ENCODE measurements at regions not wholly inside any gene's neighbourhood (a gene's known extent, or its start where the extent isn't known, plus 50 kb on each side); places are given as distances from the start of the nearest gene placed in this dataset.

DNA sequence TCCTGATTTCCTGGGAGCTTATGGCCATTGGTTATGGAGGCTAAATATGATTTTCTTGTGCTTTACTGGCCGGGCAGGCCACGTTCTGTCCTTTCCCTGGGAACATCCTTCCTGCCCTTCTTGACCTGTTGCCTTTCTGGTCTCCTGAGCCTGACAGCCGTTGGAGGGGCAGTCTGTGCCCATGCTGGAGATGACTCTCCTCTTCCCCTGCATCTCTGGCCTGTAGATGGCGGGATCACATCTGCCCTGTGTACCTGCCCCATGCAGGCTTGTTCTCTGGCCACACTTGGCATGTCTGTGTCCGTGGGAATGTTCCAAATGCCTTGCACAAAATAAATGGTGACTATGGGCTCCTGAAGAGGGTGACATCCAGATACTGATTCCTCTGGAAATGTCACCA, 253.1 kb upstream of the IRX4 start:
- Histone ChIP-seq H3K4ac (replicated peaks; ENCODE audit: insufficient read length, low read depth, low read length) (no peak overlapping the region), H4K91ac (replicated peaks; ENCODE audit: insufficient read length, low read length) (no peak overlapping the region), H3K18ac (ENCODE audit: extremely low read depth, low read length) (no peak overlapping the region), H2BK5ac (ENCODE audit: low read depth, low read length) (no peak overlapping the region), H3K14ac (ENCODE audit: insufficient read length) (no peak overlapping the region), H3K27ac (ENCODE audit: low read depth, low read length) (no peak overlapping the region), H3K9me3 (ENCODE audit: insufficient read depth in 2 of 2, low read depth in 1 of 2, low read length in 1 of 2) (no peaks in the 10 kb centered on the region), H3K79me2 (ENCODE audit: control insufficient read depth in 1 of 2, insufficient read depth in 2 of 2, low read length in 2 of 2) (no peaks in the 10 kb centered on the region), H3K4me2 (ENCODE audit: insufficient read depth in 1 of 2, low read depth in 2 of 2, low read length in 2 of 2) (no peak overlapping the region), H4K20me1 (replicated peaks in 1 of 2; ENCODE audit: control insufficient read depth in 1 of 2, insufficient read depth in 2 of 2, low read length in 2 of 2) (peaks cover 0 to 1% of the 10 kb centered on the region in 2 experiments), H3K4me1 (replicated peaks in 1 of 4; ENCODE audit: control insufficient read depth in 3 of 4, insufficient read depth in 4 of 4, low read length in 3 of 4) (no peaks in the 10 kb centered on the region), H4K5ac (ENCODE audit: insufficient read length, low read depth, low read length) (no peak overlapping the region), H2BK15ac (ENCODE audit: low read length) (no peak overlapping the region), H3K23ac (ENCODE audit: insufficient read length) (no peak overlapping the region), H3K9ac (replicated peaks in 1 of 4; ENCODE audit: extremely low read depth in 1 of 4, low read depth in 3 of 4, low read length in 3 of 4) (no peak overlapping the region), H3K23me2 (ENCODE audit: low read depth, low read length) (no peaks in the 10 kb centered on the region), H3K27me3 (replicated peaks in 1 of 4; ENCODE audit: control insufficient read depth in 3 of 4, extremely low read depth in 1 of 4, insufficient read depth in 3 of 4, low read length in 3 of 4) (no peaks in the 10 kb centered on the region), H4K8ac (ENCODE audit: extremely low read depth, insufficient read depth, low read length) (no peak overlapping the region), H2BK120ac (replicated peaks; ENCODE audit: low read depth, low read length) (no peak overlapping the region), H3K36me3 (ENCODE audit: control insufficient read depth in 2 of 4, insufficient read depth in 4 of 4, low read length in 3 of 4) (no peaks in the 10 kb centered on the region), H2BK20ac (ENCODE audit: low read length) (no peak overlapping the region), H3K56ac (replicated peaks; ENCODE audit: insufficient read length, low read depth, low read length) (no peak overlapping the region), H2AFZ (ENCODE audit: low read length) (no peak overlapping the region), H2AK5ac (ENCODE audit: low read depth, low read length) (no peak overlapping the region), H3K4me3 (ENCODE audit: extremely low read depth in 1 of 4, insufficient read depth in 2 of 4, low read depth in 3 of 4, low read length in 4 of 4) (no peak overlapping the region), H3K79me1 (ENCODE audit: low read depth, low read length) (no peaks in the 10 kb centered on the region), H2BK12ac (ENCODE audit: low read depth, low read length) (no peak overlapping the region)
- no peak for FAIRE-seq
- ChIA-PET CTCF (ENCODE audit: partially characterized antibody) (interaction anchor here (0.8 to 3.2 kb wide), 15 partner anchors 9 to 295 kb away, joined by 3 to 26 read pairs (median 4); no protein-coding TSS in a partner anchor), POLR2A (ENCODE audit: partially characterized antibody) (no interaction called here)
- WGBS, 2 experiments (ENCODE audit: extremely low coverage in 1 of 2, insufficient coverage in 1 of 2, insufficient read length in 1 of 2, insufficient replicate concordance in 2 of 2, low coverage in 1 of 2, low lambda C conversion rate in 2 of 2, missing lambda C conversion rate in 1 of 2) = 91% methylated on average over 5 of the region's 5 CpGs; no CpG with 5 or more reads in 1 of the 2 experiments
- no peak for DNase-seq (ENCODE audit: low read depth in 1 of 2, low spot score in 2 of 2)
- TF ChIP-seq MAX (IDR thresholded peaks at IDR 0.05) (no peak), HDAC2 (IDR thresholded peaks at IDR 0.05; ENCODE audit: borderline replicate concordance in 1 of 2, low read depth in 2 of 2, low read length in 2 of 2) (no peak), TBP (IDR thresholded peaks at IDR 0.05; ENCODE audit: low read depth, low read length) (no peak), NRF1 (IDR thresholded peaks at IDR 0.05; ENCODE audit: low read depth, low read length) (no peak), RBBP5 (IDR thresholded peaks at IDR 0.05; ENCODE audit: borderline replicate concordance, low read depth, low read length) (no peak), KDM5A (IDR thresholded peaks at IDR 0.05; ENCODE audit: low read length) (no peak), SIX5 (IDR thresholded peaks at IDR 0.05; ENCODE audit: low read depth, low read length) (no peak), TAF7 (optimal IDR thresholded peaks at IDR 0.05; ENCODE audit: borderline replicate concordance, low read depth, low read length) (no peak), POLR2AphosphoS5 (IDR thresholded peaks at IDR 0.05; ENCODE audit: low read depth, low read length) (no peak)
- TF ChIP-seq, protein P1, sequence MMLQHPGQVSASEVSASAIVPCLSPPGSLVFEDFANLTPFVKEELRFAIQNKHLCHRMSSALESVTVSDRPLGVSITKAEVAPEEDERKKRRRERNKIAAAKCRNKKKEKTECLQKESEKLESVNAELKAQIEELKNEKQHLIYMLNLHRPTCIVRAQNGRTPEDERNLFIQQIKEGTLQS (IDR thresholded peaks at IDR 0.05; ENCODE audit: insufficient read depth, low read depth, low read length) = no peak

Data from H1 (cell line).